ENCODE measurements at regions not wholly inside any gene's neighbourhood (a gene's known extent, or its start where the extent isn't known, plus 50 kb on each side); places are given as distances from the start of the nearest gene placed in this dataset.
A peak's percentile ranks its signal among the peaks of the same experiment; 100 is the strongest.
"Not testable (repeated sequence)": the region's sequence is repeated elsewhere in the genome, so short reads cannot be mapped to it uniquely, and the experiment has no call there.

DNA sequence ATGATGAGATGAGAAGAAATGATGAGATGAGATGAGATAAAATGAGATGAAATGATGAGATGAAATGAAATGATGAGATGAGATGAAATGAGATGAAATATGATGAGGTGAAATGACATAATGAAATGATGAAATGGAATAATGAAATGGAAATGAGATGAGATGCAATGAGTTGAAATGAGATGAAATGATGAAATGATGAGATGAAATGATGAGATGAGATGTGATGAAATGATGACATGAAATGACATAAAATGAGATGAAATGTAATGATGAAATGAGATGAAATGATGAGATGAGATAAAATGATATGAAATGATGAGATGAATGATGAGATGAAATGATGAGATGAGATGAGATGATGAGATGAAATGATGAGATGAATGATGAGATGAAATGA, 338.6 kb upstream of the PLGLB1 start:
- DNase-seq (ENCODE audit: low spot score); H3K4me1 ChIP-seq (ENCODE audit: insufficient read depth, low read length); intact Hi-C loops (cut with micrococcal nuclease; ENCODE audit: unreplicated experiment); ATAC-seq; H3K4me2 ChIP-seq (ENCODE audit: low read depth, low read length); H3K27ac ChIP-seq (ENCODE audit: extremely low read length, insufficient read depth, low read length); H3K27me3 ChIP-seq (ENCODE audit: control insufficient read depth in 1 of 2, insufficient read depth in 2 of 2, low read length in 2 of 2); FAIRE-seq; H2AFZ ChIP-seq (ENCODE audit: low read length); BruUV-seq (replicated peaks); H3K4me3 ChIP-seq (replicated peaks in 1 of 3; ENCODE audit: insufficient read depth in 1 of 3, low read depth in 2 of 3, low read length in 3 of 3); H3K79me2 ChIP-seq (ENCODE audit: insufficient read depth, low read length); H4K20me1 ChIP-seq (ENCODE audit: insufficient read depth, low read length); POLR2A ChIA-PET; CTCF ChIA-PET (ENCODE audit: low intra/inter-chr PET ratio, low total read pairs); in situ Hi-C loops (cut with HindIII; ENCODE audit: extremely low pct_ligation_motif_present, low pct_unique_long_range_greater_than_20kb); H3K9me3 ChIP-seq (ENCODE audit: low read length); H3K9ac ChIP-seq (ENCODE audit: insufficient read depth, low read depth, low read length); H3K36me3 ChIP-seq (replicated peaks in 1 of 2; ENCODE audit: control insufficient read depth in 1 of 2, insufficient read depth in 2 of 2, low read length in 2 of 2); TF ChIP-seq CREB1, ATF7 (CRISPR knock-in tag; IDR thresholded peaks at IDR 0.05): not testable (repeated sequence)
- 0 out of 2 replicates have a peak, but pooled peaks have one; percentile 31 for TF ChIP-seq CREB1 (IDR thresholded peaks at IDR 0.05)
- peak; percentile 68; the same call in 1 of the 2 replicates for TF ChIP-seq ATF7 (IDR thresholded peaks at IDR 0.05)

DNA sequence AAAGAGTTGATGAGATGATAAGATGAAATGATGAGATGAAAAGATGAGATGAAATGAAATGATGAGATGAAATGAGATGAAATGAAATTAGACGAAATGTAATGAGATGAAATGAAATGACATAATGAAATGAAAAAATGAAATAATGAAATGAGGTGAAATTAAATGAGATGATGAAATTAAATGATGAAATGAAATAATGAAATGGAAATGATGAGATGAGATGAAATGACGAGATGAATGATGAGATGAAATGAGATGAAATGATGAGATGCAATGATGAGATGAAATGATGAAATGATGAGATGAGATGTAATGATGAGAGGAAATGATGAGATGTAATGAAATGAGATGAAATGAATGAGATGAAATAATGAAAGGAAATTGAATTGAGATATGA, 339.3 kb upstream of the PLGLB1 start:
- not testable (repeated sequence) for BruUV-seq (replicated peaks)

More for the DNA sequence above, 339.3 kb upstream of the PLGLB1 start:
- FAIRE-seq; H3K4me1 ChIP-seq (ENCODE audit: insufficient read depth, low read length); POLR2A ChIA-PET; CTCF ChIA-PET (ENCODE audit: low intra/inter-chr PET ratio, low total read pairs); H4K20me1 ChIP-seq (ENCODE audit: insufficient read depth, low read length); H2AFZ ChIP-seq (ENCODE audit: low read length); H3K4me3 ChIP-seq (replicated peaks in 1 of 3; ENCODE audit: insufficient read depth in 1 of 3, low read depth in 2 of 3, low read length in 3 of 3); H3K9ac ChIP-seq (ENCODE audit: insufficient read depth, low read depth, low read length); intact Hi-C loops (cut with micrococcal nuclease; ENCODE audit: unreplicated experiment); H3K9me3 ChIP-seq (ENCODE audit: low read length); H3K27me3 ChIP-seq (ENCODE audit: control insufficient read depth in 1 of 2, insufficient read depth in 2 of 2, low read length in 2 of 2); H3K4me2 ChIP-seq (ENCODE audit: low read depth, low read length); H3K27ac ChIP-seq (ENCODE audit: extremely low read length, insufficient read depth, low read length); DNase-seq (ENCODE audit: low spot score); H3K36me3 ChIP-seq (replicated peaks in 1 of 2; ENCODE audit: control insufficient read depth in 1 of 2, insufficient read depth in 2 of 2, low read length in 2 of 2); ATAC-seq; in situ Hi-C loops (cut with HindIII; ENCODE audit: extremely low pct_ligation_motif_present, low pct_unique_long_range_greater_than_20kb); H3K79me2 ChIP-seq (ENCODE audit: insufficient read depth, low read length); TF ChIP-seq CREB1, ATF7, LCORL (CRISPR knock-in tag; IDR thresholded peaks at IDR 0.05): not testable (repeated sequence)
- WGBS (ENCODE audit: low lambda C conversion rate) = 0% methylated on average over 2 of the region's 2 CpGs
- TF ChIP-seq ZNF282 (IDR thresholded peaks at IDR 0.05; ENCODE audit: partially characterized antibody) = peak; percentile 29
- TF ChIP-seq, protein P1, sequence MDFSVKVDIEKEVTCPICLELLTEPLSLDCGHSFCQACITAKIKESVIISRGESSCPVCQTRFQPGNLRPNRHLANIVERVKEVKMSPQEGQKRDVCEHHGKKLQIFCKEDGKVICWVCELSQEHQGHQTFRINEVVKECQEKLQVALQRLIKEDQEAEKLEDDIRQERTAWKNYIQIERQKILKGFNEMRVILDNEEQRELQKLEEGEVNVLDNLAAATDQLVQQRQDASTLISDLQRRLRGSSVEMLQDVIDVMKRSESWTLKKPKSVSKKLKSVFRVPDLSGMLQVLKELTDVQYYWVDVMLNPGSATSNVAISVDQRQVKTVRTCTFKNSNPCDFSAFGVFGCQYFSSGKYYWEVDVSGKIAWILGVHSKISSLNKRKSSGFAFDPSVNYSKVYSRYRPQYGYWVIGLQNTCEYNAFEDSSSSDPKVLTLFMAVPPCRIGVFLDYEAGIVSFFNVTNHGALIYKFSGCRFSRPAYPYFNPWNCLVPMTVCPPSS (IDR thresholded peaks at IDR 0.05) = peak; percentile 58; the same call in 1 of the 2 replicates
- TF ChIP-seq CREB1 (IDR thresholded peaks at IDR 0.05) = peak; percentile 61; the same call in 1 of the 2 replicates
- TF ChIP-seq NFRKB (IDR thresholded peaks at IDR 0.05) = 0 out of 2 replicates have a peak, but pooled peaks have one; percentile 16
- TF ChIP-seq ATF7 (IDR thresholded peaks at IDR 0.05) = peak; percentile 91
- 0 out of 2 replicates have a peak, but pooled peaks have one; percentile 17 for TF ChIP-seq PLRG1 (conservative IDR thresholded peaks at IDR 0.05)
- peak; percentile 17; the same call in 1 of the 2 replicates for TF ChIP-seq LCORL (IDR thresholded peaks at IDR 0.05)
- TF ChIP-seq IKZF1 (IDR thresholded peaks at IDR 0.05) = 0 out of 2 replicates have a peak, but pooled peaks have one; percentile 40
